Fibroblast of pulmonary artery (primary cell): ENCODE measurements at regions not wholly inside any gene's neighbourhood (a gene's known extent, or its start where the extent isn't known, plus 50 kb on each side); places are given as distances from the start of the nearest gene placed in this dataset.

Source experiments
- DNase-seq: peaks from one replicate; pipeline ENCODE4 v3.0.0-alpha.2; 2010; ENCODE audit warnings: low read depth
- H3K4me3 ChIP-seq: replicated peaks from 2 replicates; pipeline ENCODE4 v1.5.1; 2011; ENCODE audit warnings: low read depth, mild to moderate bottlenecking, control low read depth, low read length, moderate library complexity
- CTCF ChIP-seq: IDR thresholded peaks from 2 replicates; pipeline ENCODE4 v1.5.1; 2011; ENCODE audit warnings: mild to moderate bottlenecking, control low read depth, low read length, inconsistent platforms; ENCODE audit errors: missing control alignments

GRCh38 chr16:86880316-86881117 lies 302.2 kb downstream of the FOXL1 start:
- no peak overlapping the region for H3K4me3 ChIP-seq
- no peak for DNase-seq
- no peak for TF ChIP-seq CTCF

GRCh38 chr16:86881118-86881510 lies 302.8 kb downstream of the FOXL1 start:
- H3K4me3 ChIP-seq, result no peak overlapping the region
- no peak for TF ChIP-seq CTCF

GRCh38 chr16:86881861-86882273 lies 303.5 kb downstream of the FOXL1 start:
- H3K4me3 ChIP-seq, result no peak overlapping the region
- DNase-seq, result no peak
- no peak for TF ChIP-seq CTCF

More at GRCh38 chr16:86881118-86881510, 302.8 kb downstream of the FOXL1 start:
- no peak for DNase-seq

- peak; percentile 70 for DNase-seq
- TF ChIP-seq CTCF, result no peak
- H3K4me3 ChIP-seq, result no peak overlapping the region
Measured at GRCh38 chr16:86882586-86883280, 304.4 kb downstream of the FOXL1 start.

GRCh38 chr16:86883583-86884389 lies 305.4 kb downstream of the FOXL1 start:
- TF ChIP-seq CTCF, result no peak
- DNase-seq, result no peak
- no peak overlapping the region for H3K4me3 ChIP-seq

- DNase-seq, result no peak
- H3K4me3 ChIP-seq, result no peak overlapping the region
- no peak for TF ChIP-seq CTCF
Measured at GRCh38 chr16:86884390-86884650, 306.0 kb downstream of the FOXL1 start.
